CD4-positive, alpha-beta T cell treated with Interleukin-4 for 4 hours (primary cell): ENCODE measurements at regions not wholly inside any gene's neighbourhood (a gene's known extent, or its start where the extent isn't known, plus 50 kb on each side); places are given as distances from the start of the nearest gene placed in this dataset.

Experiments used
- DNase-seq: peaks from one replicate; pipeline ENCODE4 v3.0.0-alpha.2; 2020

GRCh38 chr5:158340608-158341007 lies 481.7 kb upstream of the CLINT1 start:
- DNase-seq = no peak

GRCh38 chr5:158326256-158326655 lies 467.3 kb upstream of the CLINT1 start:
- DNase-seq = no peak

GRCh38 chr5:158324236-158324635 lies 465.3 kb upstream of the CLINT1 start:
- DNase-seq = no peak

- DNase-seq = no peak
Observed at GRCh38 chr5:158322620-158323019, 463.7 kb upstream of the CLINT1 start.

GRCh38 chr5:158320934-158321333 lies 462.0 kb upstream of the CLINT1 start:
- no peak for DNase-seq

GRCh38 chr5:158320178-158320674 lies 461.3 kb upstream of the CLINT1 start:
- DNase-seq = no peak

- no peak for DNase-seq
Observed at GRCh38 chr5:158317507-158317906, 458.6 kb upstream of the CLINT1 start.

- no peak for DNase-seq
Observed at GRCh38 chr5:158313733-158314464, 455.0 kb upstream of the CLINT1 start.

- DNase-seq = no peak
Observed at GRCh38 chr5:158313027-158313732, 454.2 kb upstream of the CLINT1 start.

- no peak for DNase-seq
Observed at GRCh38 chr5:158309088-158309807, 450.3 kb upstream of the CLINT1 start.

GRCh38 chr5:158308429-158309025 lies 449.6 kb upstream of the CLINT1 start:
- no peak for DNase-seq

GRCh38 chr5:158305861-158306260 lies 446.9 kb upstream of the CLINT1 start:
- no peak for DNase-seq

- DNase-seq = no peak
Observed at GRCh38 chr5:158304607-158305006, 445.7 kb upstream of the CLINT1 start.

- DNase-seq = no peak
Observed at GRCh38 chr5:158303883-158304282, 444.9 kb upstream of the CLINT1 start.

GRCh38 chr5:158303275-158303674 lies 444.3 kb upstream of the CLINT1 start:
- no peak for DNase-seq

GRCh38 chr5:158302029-158302428 lies 443.1 kb upstream of the CLINT1 start:
- no peak for DNase-seq

- no peak for DNase-seq
Observed at GRCh38 chr5:158301186-158301585, 442.2 kb upstream of the CLINT1 start.

GRCh38 chr5:158300256-158300655 lies 441.3 kb upstream of the CLINT1 start:
- DNase-seq = no peak

- no peak for DNase-seq
Observed at GRCh38 chr5:158297002-158297527, 438.1 kb upstream of the CLINT1 start.

- DNase-seq = no peak
Observed at GRCh38 chr5:158294701-158295100, 435.8 kb upstream of the CLINT1 start.

- DNase-seq = no peak
Observed at GRCh38 chr5:158292981-158293380, 434.0 kb upstream of the CLINT1 start.

- no peak for DNase-seq
Observed at GRCh38 chr5:158289967-158290366, 431.0 kb upstream of the CLINT1 start.

- DNase-seq = no peak
Observed at GRCh38 chr5:158288272-158288657, 429.3 kb upstream of the CLINT1 start.
